GM12878 (cell line): ENCODE measurements at regions not wholly inside any gene's neighbourhood (a gene's known extent, or its start where the extent isn't known, plus 50 kb on each side); places are given as distances from the start of the nearest gene placed in this dataset.
A peak's percentile ranks its signal among the peaks of the same experiment; 100 is the strongest.

Source experiments
- BHLHE40 ChIP-seq, 2 experiments: fragments of 450-650 bp in 1 of 2; IDR thresholded peaks; 2 replicates each; pipeline ENCODE4 v1.6.1; 2011 to 2017; ENCODE audit warnings: low read depth in 2 of 2, borderline replicate concordance in 1 of 2, improper control_type of control experiment in 1 of 2, low read length in 1 of 2, mild to moderate bottlenecking in 1 of 2
- CHD2 ChIP-seq: IDR thresholded peaks from 2 replicates; pipeline ENCODE4 v1.6.1; 2011; ENCODE audit warnings: low read depth, low read length, improper control_type of control experiment, borderline replicate concordance
- EED ChIP-seq: sonication (generic); IDR thresholded peaks from 2 replicates; pipeline ENCODE4 v1.6.1; 2016; ENCODE audit warnings: antibody characterized with exemption, low read depth
- KDM1A ChIP-seq: fragments of 200-600 bp; sonication (generic); IDR thresholded peaks from 2 replicates; pipeline ENCODE4 v1.6.1; 2016; ENCODE audit warnings: borderline replicate concordance
- MTA2 ChIP-seq: fragments of 450-650 bp; IDR thresholded peaks from 2 replicates; pipeline ENCODE4 v1.6.1; 2016; ENCODE audit warnings: low read depth, mild to moderate bottlenecking, moderate library complexity
- TCF7 ChIP-seq: IDR thresholded peaks from 2 replicates; pipeline ENCODE4 v1.6.1; 2014; ENCODE audit warnings: antibody characterized with exemption, borderline replicate concordance
- ZZZ3 ChIP-seq: IDR thresholded peaks from 2 replicates; pipeline ENCODE4 v1.6.1; 2011; ENCODE audit warnings: low read depth; ENCODE audit not compliant: control insufficient read depth, insufficient read length
- TF ChIP-seq, protein P1 (sequence below): fragments of 450-650 bp; IDR thresholded peaks from 2 replicates; pipeline ENCODE4 v1.6.1; 2016; ENCODE audit warnings: mild to moderate bottlenecking, moderate library complexity, borderline replicate concordance
- TF ChIP-seq, protein P2 (sequence below): fragments of 450-650 bp; IDR thresholded peaks from 2 replicates; pipeline ENCODE4 v1.6.1; 2017; ENCODE audit warnings: mild to moderate bottlenecking, moderate library complexity
- TF ChIP-seq, protein P3 (sequence below): fragments of 450-650 bp; IDR thresholded peaks from 2 replicates; pipeline ENCODE4 v1.6.1; 2016; ENCODE audit warnings: mild to moderate bottlenecking
- TF ChIP-seq, protein P4 (sequence below): fragments of 150-350 bp; IDR thresholded peaks from 2 replicates; pipeline ENCODE4 v1.6.1; 2016; ENCODE audit warnings: low read depth, low read length
- TF ChIP-seq, protein P5 (sequence below): fragments of 450-650 bp; IDR thresholded peaks from 2 replicates; pipeline ENCODE4 v1.6.1; 2016; ENCODE audit warnings: mild to moderate bottlenecking

DNA sequence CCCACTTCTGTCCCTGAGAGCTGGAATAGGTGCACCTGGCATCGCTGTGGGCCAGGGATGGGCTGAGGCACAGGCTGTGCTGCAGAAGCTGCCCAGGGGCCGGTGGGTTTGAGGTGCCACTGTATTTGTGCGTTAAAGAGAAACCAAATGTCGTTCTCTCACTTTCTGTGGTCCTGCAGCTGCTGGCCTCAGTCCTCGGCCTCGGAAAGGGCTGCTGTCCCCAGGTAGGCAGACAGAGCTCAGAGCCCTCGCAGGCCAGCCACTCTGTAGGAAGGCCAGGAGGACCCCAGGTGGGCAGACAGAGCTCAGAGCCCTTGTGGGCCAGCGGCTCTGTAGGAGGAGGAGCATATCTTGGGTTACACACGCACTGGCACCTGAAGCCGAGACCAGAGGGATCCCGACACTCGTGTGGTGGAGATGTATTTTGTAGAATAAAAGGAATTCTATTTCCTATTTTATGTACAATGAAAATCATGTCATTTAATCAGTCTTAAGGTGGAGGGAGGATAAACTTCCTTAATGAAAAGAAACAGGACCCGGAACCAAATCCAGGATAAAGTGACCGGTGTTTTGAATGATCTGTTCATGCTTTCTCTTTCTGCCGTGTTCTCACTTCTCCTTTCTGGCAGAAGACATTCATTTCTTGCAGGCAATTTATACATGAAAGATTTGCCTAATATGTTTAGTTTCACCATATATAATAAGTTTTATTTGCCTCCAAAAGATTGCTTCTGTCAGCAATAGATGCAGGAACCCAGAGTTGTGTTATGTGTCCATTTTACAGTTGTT, 54.4 kb upstream of the HGFAC start (continued):
- TF ChIP-seq, protein P1, sequence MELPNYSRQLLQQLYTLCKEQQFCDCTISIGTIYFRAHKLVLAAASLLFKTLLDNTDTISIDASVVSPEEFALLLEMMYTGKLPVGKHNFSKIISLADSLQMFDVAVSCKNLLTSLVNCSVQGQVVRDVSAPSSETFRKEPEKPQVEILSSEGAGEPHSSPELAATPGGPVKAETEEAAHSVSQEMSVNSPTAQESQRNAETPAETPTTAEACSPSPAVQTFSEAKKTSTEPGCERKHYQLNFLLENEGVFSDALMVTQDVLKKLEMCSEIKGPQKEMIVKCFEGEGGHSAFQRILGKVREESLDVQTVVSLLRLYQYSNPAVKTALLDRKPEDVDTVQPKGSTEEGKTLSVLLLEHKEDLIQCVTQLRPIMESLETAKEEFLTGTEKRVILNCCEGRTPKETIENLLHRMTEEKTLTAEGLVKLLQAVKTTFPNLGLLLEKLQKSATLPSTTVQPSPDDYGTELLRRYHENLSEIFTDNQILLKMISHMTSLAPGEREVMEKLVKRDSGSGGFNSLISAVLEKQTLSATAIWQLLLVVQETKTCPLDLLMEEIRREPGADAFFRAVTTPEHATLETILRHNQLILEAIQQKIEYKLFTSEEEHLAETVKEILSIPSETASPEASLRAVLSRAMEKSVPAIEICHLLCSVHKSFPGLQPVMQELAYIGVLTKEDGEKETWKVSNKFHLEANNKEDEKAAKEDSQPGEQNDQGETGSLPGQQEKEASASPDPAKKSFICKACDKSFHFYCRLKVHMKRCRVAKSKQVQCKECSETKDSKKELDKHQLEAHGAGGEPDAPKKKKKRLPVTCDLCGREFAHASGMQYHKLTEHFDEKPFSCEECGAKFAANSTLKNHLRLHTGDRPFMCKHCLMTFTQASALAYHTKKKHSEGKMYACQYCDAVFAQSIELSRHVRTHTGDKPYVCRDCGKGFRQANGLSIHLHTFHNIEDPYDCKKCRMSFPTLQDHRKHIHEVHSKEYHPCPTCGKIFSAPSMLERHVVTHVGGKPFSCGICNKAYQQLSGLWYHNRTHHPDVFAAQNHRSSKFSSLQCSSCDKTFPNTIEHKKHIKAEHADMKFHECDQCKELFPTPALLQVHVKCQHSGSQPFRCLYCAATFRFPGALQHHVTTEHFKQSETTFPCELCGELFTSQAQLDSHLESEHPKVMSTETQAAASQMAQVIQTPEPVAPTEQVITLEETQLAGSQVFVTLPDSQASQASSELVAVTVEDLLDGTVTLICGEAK, result peak; percentile 65; the same call in 1 of the 2 replicates
- TF ChIP-seq, protein P2, sequence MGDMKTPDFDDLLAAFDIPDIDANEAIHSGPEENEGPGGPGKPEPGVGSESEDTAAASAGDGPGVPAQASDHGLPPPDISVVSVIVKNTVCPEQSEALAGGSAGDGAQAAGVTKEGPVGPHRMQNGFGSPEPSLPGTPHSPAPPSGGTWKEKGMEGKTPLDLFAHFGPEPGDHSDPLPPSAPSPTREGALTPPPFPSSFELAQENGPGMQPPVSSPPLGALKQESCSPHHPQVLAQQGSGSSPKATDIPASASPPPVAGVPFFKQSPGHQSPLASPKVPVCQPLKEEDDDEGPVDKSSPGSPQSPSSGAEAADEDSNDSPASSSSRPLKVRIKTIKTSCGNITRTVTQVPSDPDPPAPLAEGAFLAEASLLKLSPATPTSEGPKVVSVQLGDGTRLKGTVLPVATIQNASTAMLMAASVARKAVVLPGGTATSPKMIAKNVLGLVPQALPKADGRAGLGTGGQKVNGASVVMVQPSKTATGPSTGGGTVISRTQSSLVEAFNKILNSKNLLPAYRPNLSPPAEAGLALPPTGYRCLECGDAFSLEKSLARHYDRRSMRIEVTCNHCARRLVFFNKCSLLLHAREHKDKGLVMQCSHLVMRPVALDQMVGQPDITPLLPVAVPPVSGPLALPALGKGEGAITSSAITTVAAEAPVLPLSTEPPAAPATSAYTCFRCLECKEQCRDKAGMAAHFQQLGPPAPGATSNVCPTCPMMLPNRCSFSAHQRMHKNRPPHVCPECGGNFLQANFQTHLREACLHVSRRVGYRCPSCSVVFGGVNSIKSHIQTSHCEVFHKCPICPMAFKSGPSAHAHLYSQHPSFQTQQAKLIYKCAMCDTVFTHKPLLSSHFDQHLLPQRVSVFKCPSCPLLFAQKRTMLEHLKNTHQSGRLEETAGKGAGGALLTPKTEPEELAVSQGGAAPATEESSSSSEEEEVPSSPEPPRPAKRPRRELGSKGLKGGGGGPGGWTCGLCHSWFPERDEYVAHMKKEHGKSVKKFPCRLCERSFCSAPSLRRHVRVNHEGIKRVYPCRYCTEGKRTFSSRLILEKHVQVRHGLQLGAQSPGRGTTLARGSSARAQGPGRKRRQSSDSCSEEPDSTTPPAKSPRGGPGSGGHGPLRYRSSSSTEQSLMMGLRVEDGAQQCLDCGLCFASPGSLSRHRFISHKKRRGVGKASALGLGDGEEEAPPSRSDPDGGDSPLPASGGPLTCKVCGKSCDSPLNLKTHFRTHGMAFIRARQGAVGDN, result peak; percentile 53
- TF ChIP-seq, protein P3, sequence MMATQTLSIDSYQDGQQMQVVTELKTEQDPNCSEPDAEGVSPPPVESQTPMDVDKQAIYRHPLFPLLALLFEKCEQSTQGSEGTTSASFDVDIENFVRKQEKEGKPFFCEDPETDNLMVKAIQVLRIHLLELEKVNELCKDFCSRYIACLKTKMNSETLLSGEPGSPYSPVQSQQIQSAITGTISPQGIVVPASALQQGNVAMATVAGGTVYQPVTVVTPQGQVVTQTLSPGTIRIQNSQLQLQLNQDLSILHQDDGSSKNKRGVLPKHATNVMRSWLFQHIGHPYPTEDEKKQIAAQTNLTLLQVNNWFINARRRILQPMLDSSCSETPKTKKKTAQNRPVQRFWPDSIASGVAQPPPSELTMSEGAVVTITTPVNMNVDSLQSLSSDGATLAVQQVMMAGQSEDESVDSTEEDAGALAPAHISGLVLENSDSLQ, result peak; percentile 12; the same call in 1 of the 2 replicates
- TF ChIP-seq ZZZ3 (no peak), EED (peak; percentile 4; the same call in 1 of the 2 replicates), KDM1A (no peak), BHLHE40 (IDR thresholded peaks at IDR 0.05; ENCODE audit: borderline replicate concordance in 1 of 2, low read depth in 2 of 2, low read length in 1 of 2) (peak; percentile 27 to 50; a peak in 2 of 4 replicates), TCF7 (peak; percentile 17; the same call in 1 of the 2 replicates), MTA2 (peak; percentile 83), CHD2 (no peak)
- TF ChIP-seq, protein P4, sequence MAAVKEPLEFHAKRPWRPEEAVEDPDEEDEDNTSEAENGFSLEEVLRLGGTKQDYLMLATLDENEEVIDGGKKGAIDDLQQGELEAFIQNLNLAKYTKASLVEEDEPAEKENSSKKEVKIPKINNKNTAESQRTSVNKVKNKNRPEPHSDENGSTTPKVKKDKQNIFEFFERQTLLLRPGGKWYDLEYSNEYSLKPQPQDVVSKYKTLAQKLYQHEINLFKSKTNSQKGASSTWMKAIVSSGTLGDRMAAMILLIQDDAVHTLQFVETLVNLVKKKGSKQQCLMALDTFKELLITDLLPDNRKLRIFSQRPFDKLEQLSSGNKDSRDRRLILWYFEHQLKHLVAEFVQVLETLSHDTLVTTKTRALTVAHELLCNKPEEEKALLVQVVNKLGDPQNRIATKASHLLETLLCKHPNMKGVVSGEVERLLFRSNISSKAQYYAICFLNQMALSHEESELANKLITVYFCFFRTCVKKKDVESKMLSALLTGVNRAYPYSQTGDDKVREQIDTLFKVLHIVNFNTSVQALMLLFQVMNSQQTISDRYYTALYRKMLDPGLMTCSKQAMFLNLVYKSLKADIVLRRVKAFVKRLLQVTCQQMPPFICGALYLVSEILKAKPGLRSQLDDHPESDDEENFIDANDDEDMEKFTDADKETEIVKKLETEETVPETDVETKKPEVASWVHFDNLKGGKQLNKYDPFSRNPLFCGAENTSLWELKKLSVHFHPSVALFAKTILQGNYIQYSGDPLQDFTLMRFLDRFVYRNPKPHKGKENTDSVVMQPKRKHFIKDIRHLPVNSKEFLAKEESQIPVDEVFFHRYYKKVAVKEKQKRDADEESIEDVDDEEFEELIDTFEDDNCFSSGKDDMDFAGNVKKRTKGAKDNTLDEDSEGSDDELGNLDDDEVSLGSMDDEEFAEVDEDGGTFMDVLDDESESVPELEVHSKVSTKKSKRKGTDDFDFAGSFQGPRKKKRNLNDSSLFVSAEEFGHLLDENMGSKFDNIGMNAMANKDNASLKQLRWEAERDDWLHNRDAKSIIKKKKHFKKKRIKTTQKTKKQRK, result no peak
- TF ChIP-seq, protein P5, sequence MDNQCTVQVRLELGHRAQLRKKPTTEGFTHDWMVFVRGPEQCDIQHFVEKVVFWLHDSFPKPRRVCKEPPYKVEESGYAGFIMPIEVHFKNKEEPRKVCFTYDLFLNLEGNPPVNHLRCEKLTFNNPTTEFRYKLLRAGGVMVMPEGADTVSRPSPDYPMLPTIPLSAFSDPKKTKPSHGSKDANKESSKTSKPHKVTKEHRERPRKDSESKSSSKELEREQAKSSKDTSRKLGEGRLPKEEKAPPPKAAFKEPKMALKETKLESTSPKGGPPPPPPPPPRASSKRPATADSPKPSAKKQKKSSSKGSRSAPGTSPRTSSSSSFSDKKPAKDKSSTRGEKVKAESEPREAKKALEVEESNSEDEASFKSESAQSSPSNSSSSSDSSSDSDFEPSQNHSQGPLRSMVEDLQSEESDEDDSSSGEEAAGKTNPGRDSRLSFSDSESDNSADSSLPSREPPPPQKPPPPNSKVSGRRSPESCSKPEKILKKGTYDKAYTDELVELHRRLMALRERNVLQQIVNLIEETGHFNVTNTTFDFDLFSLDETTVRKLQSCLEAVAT, result no peak
